Activated CD4-positive, alpha-beta T cell treated with anti-CD3 and anti-CD28 coated beads, Interleukin-2, amount 50 U/mL, for 48 hours (primary cell): ENCODE measurements at regions not wholly inside any gene's neighbourhood (a gene's known extent, or its start where the extent isn't known, plus 50 kb on each side); places are given as distances from the start of the nearest gene placed in this dataset.
A peak's percentile ranks its signal among the peaks of the same experiment; 100 is the strongest.
"Not testable (repeated sequence)": the region's sequence is repeated elsewhere in the genome, so short reads cannot be mapped to it uniquely, and the experiment has no call there.

Experiments used
- DNase-seq, 2 experiments: peaks; one replicate each; pipeline ENCODE4 v3.0.0-alpha.2; 2020

DNA sequence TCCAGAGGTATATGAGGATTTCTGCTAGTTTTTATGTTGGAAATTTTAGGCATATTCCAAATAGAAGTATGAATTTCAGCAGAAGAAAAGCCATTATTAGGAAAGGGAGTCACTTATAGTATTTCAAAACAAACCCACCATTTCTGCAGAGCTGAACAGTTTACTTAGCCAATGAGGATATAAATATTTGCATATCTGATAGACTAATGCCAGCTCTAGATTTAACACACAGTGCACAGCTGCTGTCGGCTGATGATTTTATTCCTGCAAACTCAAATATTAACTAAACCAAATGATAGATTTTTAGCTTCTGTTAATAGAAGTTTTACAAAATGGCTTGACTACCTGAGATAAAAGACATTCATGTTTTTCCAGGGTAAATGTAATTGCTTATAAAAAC lies 375.8 kb upstream of the FANCL start:
- DNase-seq: no peak

DNA sequence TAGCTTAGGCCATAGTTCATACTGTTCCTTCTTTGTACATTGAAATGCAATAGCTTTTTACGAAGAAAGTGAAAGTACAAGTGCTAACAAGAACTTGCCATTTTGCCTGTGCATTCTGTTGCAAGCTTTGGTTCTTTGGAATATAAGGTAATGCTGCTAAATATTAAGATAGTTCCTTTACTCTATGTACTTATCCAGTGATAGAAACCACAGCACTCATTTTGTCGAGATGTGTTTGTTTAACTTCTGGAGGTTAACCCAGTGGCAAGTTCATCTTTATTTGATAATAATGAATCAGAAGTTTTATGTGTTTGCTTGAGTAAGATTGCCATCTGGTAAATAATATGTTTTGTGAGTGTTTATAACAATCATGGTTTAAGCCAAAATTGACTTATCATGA lies 373.1 kb upstream of the FANCL start:
- DNase-seq: no peak

DNA sequence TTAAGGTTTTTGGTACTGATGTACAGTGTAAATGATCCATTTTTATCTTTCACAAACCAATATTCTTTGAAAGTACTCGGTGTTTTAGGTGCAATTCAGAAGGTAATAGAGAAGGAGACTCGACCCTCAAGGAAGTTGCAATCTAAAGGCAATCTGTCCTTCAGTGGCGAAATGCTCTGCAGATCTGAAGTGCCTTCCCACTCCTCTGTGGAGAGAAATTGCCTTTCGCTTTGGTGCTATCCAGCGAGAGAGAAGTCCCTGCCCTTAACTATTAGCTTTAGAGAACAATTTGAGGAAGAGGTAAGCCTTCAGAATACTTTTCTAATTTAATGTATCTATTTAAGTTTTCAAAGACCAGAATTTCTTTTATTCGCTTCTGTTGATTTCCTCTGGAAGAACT lies 371.8 kb upstream of the FANCL start:
- no peak for DNase-seq

DNA sequence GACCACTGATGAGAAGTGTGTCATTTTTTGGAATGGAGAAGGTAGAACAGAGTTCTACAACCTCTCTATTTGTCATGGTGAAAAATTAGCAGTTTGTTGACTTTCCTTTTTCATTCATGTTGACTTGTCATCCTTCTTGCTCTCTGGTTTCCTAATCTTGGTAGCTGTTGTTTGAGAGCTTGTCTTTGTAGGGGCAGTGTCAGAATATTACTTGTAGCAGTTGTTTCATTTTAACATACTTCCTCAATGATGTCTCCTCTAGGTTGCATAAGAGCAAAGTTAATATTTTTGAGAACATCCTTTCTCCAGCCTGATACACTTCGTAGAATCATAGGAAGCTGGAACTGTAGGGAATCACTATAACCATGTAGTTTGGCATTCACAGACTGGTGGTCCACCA lies 368.2 kb upstream of the FANCL start:
- no peak for DNase-seq

DNA sequence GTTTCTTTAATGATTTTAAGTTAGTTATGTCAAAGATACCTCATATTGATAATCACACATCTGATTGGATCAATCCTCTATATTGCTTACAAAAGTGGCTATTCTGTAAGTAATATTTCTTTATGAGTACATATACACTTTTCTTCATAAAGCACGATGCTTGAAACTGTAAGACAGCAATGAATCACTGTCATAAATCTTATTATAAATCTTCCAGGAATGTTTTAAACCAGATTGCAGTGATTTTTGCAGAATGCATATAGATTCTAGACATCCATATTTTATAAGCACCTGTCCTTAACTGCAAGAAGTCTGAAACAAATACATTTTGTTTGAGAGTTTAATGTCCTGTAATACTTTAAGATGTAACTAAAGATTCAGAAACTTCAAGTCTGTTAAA lies 367.0 kb upstream of the FANCL start:
- no peak for DNase-seq

DNA sequence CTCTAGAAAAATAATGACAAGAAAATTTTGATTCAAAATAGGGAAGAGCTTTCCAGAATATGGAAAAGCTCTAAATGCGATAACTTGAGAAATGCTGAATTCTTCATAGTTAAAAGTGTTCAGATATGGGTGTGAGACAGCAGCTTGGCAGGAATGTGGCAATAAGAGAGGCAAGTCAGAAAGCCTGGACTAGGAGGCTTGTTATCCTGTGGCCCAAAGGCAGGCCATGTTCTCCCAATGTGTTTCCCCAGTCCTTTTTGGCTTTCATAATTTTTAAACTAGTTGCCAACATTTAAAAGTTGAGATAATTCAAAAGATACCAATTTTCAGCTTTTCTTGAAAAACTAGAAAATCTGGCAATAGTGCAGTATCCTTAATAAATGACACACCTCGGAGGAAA lies 366.3 kb upstream of the FANCL start:
- DNase-seq: no peak

DNA sequence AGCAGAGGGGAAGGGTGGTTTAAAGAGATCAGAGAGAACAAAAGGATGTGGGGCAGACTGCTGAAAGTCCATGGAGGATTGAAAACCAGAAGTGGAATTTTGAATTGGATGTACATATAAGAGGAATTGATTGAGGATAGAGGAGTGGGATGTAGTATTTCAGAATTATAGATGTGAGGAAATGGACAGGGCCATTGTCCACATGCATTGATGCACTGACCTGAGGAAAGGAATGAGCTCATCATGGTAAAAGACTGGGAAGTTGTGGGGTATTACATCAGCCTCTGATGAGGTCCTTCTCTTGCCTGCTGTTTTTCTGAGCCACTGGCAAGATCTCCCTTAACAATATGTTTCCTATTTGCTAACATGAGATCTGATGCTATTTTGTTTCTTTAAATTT lies 365.7 kb upstream of the FANCL start:
- no peak for DNase-seq

DNA sequence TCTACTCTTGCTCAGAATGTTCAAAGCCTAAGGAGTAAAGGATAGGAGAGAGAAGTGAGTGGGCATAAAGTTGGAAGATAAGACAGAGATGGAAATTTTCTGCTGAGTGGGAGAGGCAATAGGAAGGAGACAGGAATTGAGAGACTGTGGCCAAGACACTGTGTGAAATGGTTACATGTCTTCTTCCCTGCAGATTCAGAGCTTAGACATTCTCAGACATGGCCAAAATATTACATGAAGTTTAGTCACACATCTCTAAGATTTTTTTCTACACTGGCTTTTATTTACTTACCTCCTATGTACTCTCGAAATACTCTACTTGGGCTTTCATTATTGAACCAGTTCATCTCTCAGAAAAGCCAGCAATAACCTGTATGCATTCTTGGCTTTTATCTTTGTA lies 363.0 kb upstream of the FANCL start:
- no peak for DNase-seq

DNA sequence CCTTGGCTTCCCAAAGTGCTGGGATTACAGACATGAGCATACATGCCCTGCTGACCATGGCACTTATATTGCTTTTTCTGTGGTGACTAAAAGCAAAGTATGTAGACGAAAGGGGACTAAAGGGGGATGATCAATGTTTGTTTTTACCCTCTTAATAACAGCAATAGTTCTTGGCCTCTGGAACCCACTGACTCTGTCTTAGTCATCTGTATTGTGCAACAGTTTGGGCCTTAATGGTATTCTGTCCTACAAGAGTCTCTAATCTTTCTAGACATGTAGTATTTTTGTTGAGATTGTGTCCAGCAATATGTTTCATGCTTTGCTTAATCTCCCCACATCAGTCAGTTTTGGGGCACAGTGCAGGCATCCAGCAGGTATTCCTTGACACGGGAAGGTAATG lies 359.9 kb upstream of the FANCL start:
- DNase-seq: no peak

DNA sequence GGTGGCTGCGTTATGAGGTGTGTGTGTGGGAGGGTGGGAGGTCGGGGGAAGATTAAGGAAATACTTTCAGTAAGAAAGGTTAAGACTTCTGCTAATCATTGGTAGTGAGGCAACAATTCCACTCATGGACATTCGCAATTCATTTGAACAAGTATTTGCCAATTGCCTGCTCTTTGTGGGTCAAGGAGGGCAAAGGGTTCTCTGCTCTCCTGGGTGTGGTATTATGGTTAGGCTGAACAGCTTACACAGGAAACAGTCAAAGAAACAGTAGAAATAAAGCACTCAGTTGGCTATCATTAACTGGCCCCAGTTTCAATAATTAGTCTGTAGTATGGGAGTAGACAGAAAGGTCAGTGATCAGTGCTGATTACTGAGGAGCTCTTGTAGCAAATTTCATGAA lies 357.0 kb upstream of the FANCL start:
- no peak for DNase-seq

DNA sequence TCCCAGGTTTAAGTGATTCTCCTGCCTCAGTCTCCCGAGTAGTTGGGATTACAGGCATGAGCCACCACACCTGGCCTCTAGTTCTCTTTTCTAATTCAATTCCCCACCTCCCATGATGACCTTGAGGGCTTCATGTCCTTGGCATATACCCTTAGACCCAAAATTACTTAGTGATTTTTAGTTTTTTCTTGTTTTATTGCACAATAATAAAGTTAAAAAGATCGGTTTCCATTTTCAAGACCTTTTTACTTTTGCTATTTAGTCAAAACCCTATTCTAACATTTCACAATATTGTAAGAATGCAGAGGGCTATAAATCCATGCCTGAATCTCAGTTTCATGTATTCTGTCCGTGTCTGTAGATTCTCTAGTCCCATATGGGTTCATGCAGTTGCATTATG lies 354.6 kb upstream of the FANCL start:
- DNase-seq: no peak

DNA sequence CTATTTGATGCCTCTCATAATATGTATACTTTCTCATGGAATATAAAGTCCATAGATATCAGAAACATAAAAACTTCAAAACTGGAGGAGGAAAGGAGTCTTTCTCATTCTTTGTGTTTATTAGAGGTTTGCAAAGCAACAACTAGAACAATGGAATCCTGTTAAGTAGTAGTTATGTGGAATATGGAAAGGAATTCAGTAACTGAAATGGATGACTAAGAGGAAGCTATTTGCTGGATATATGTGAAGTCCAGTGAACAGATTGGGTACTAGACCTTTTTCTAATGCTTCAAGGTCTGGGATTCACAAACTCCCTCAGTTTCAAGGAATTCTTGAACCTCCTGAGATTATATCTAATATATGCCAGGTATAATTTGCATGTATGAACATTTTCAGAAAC lies 353.6 kb upstream of the FANCL start:
- no peak for DNase-seq

DNA sequence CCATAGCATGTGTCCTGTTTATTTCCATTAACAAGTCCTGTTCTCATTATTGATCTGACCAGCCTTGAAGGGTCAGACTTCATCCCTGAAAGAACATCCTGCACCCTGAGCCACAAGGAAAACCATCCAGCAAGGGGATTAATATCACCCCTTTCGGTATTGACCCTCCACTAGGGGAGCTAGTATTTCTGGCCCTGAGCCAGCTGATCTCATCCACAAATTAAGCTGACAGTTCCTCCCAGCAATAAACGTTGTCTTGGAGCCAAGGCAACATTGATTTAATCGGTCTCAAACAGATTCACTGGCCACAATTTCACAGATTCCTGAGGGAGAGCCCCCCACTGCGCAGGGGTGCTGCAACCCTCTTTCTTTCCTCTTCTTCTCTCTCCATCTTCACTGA lies 353.1 kb upstream of the FANCL start:
- DNase-seq: peak in 1 of 2 experiments; percentile 3

DNA sequence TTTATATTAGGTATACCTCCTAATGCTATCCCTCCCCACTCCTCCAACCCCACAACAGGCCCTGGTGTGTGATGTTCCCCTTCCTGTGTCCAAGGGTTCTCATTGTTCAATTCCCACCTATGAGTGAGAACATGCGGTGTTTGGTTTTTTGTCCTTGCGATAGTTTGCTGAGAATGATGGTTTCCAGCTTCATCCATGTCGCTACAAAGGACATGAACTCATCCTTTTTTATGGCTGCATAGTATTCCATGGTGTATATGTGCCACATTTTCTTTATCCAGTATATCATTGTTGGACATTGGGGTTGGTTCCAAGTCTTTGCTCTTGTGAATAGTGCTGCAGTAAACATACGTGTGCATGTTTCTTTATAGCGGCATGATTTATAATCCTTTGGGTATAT lies 345.1 kb upstream of the FANCL start:
- DNase-seq: not testable (repeated sequence)

DNA sequence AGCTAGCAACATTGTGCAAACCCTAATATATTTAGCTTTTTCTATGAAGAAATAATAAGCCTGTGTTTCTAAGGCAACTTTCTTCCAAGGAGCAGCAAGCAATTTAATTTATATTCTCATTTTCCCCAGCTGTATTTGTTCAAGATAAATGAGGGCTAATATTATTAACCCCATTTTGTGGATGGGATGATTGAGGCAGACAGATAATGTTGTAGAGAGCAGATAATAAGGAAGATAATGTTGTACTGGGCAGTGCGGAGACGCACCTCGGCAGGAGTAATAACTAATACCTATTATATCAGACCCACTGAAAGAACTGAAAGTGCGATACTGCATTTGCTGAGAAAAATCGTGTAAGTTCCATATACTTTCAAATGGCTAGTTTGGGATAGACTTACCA lies 344.1 kb upstream of the FANCL start:
- DNase-seq: no peak

DNA sequence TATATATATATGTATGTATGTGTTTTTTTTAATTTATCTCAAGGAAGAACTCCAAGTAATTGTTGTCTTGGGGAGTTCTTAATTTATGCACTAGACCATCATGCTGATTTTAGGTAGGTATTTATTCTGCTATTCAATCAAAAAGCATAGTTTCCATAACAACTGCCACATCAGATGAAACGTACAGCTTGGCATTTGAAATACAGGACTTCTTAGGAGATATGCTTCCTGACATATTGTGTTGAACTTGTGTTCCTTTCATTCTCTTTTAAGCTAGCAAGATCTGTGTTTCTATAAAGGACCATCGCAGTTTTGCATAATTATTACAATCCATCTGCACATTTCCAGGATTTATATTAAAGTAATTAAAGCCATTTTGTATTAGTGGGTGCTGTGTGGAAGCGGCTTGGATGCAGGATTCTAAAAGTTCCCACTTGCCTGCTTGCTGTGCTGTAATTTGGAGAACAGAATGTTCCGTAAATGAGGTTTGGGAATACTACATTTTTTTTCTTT lies 343.5 kb upstream of the FANCL start:
- DNase-seq: no peak

DNA sequence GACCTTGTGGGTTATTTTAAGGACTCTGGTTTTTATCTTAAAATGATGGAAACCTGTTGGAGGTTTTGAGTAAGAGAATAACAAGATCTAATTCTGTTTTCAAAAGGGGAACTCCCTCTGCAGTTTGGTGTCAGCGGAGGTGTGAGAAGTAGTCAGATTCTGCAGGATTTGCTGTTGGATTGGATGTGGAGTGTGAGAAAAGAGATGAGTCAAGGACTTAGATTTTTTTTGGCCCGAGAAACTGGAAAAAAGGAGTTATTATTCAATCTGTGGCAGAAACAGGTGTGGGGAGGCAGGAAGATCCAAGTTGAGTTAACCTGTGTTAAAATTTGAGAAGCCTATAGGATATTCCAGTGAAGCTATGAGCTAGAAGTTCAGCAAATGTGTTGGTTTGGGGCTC lies 337.2 kb upstream of the FANCL start:
- no peak for DNase-seq

DNA sequence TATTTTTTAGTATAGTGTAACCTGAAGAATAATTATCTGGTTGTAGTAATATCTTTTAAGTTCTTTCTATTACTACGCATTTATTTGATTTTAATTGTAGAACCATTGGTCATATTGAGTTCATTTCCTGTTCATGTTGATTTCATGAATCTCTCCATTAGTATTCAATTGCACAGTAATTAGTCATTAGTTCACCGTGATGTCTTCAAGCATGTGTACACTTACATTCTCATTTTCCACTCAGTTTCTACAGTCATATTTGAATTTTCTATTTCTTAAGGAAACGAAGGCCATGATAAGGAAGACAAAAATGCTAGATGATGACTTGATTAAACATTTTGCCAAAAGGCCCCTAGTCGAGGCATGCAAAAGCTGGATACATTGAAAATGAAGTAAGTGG lies 333.7 kb upstream of the FANCL start:
- DNase-seq: no peak

DNA sequence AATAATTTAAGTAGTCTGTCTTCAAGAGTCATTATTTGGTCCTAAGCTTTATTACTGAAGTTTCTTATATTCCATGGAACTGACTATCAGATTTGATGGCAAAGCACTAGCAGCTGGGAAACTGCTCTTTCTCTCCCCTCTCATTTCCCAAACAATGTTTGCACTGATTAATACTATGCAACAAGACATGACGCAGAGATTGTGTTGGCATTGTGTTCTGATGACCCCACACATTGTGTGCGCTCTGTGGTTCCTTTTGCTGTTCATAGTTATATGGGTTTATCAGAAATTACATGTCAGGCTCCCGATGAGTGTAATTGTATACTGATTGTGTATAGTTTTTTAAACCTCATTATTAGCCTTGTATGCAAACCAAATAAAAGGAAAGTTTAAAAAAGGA lies 331.6 kb upstream of the FANCL start:
- no peak for DNase-seq

DNA sequence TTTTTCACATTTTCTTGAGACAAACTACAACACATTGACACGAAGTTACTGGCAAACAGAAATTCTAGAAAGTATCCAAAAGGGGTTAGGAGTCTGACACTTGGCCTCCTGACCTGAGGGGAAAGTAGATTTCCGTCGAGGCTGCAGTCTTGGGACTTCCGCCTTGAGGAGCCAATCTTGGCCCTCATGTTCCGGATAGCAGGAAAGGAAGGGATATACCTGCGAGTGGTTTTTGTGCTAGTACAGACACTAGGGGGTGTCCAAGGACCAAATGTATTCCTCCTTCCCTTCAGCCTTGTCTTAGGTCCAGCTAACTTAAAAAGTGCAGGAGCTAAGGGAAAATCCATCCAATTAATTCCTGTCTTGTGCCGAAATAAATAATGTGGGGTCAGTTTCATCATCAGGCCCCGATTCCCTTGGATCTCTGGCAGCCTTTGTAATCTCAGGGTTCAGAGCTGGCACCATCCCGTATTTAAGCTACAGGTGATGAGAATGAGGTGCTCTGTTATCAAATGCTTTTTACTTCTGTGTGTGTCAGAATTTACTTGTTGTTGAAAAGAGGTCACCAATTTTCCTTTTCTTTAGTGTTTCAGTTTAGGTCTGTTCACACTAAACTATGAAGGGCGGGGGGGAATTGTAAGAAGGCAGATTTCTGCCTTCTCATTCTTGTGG lies 330.2 kb upstream of the FANCL start:
- peak in 1 of 2 experiments; percentile 4 for DNase-seq

DNA sequence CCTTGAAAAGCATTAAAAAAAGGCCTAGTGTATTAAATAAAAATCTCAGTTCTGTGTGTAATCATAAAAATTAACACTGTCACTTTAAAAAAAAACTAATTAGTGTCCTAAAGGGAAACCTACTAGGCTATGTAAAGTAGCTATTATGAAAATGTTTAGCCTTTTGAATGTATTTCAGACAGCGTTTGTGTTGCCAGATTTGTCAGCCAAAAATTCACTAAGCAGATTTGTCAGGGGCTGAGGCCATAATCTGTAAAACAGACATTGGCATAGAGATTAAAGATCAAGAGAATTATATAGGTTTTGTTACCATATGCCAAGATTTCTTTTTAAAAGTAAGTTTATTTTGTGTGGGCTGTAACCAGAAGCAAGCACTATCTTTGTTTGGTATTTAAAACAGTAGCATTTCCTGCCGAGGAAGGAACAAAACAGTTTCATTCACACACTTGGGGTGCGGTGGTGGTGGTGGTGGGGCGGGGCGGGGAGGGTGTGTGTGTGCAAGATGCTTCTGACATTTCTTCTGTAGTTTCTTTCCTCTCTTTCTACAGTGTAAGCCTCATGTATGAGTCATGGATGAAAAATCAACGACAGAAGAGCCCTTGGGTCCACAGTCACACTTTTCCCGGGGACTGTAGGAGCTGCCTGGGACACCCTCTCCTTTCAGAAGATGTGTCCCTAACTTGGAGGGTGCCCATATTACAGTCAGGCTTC lies 328.5 kb upstream of the FANCL start:
- DNase-seq: no peak

DNA sequence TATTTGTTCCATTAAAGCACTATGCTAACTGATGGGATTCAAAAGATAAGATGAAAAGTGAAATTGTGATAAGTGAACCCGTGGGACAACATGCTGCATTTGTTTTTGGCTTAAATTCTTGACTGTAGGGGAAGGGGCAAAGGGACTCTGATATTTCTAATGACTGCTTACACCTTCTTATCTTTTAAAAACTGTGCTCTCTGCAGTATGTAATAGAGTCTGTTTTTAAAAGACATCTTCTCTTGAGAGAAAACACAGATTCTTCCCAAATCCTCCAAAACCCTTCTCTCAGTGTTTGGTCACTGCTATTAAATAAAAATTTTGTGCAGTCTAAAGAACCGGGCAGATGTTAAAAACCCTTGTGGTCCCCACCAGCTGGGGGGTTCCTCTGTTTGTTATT lies 327.8 kb upstream of the FANCL start:
- DNase-seq: no peak

DNA sequence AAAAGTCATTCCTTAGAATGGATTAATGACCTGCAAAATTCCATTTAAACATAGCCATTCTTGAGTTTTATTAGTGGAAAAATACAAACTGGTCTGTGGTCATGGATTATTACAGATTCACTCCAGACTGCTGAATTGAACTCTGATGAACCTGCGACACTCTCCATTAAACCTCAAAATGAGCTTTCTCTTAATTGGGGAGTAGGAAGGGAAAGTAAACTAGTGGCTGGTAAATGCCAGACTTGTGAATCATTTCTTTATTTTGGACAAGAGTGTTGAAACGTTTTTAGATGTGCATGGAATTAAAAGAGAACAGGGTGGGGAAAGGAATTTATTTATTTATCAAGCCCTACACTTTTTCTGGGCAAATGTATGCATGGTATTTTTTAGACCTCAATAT lies 321.2 kb upstream of the FANCL start:
- no peak for DNase-seq

DNA sequence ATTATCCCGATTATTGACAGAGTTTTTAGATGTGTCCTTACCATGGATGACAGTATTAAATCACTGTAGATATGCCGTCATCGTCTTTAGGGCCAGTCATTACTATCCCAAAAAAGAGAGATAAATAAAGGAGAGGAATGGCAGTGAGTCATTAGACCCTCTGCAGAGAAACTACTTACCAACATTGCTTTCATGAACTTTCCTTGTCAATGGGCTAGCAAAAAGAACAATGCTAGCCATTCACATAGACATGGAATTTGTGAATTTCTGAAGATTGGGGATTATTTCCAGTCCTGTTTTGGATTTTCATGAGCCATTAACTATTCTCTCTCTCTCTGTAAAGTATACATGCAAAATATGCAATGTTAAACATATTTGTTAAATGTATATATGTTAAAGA lies 319.4 kb upstream of the FANCL start:
- DNase-seq: no peak

DNA sequence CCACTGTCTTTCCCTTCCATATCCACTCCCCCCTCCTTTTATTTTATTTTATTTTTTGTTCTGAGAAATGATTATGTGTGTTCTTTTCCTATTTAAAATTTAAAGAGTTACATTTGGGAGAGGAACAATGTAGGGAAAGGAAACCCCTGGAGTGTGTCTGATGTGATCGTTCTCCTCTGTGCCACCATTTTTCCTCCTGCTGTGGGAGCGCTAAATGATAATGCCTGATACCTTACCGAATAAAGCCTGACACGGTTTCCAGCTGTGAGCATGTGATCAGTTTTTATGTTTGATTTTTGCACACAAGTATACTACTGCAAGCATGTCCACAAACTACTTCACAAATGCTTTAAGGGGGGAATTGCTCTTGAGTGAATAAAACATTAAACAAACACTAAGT lies 317.8 kb upstream of the FANCL start:
- no peak for DNase-seq
